ENCODE measurements at regions not wholly inside any gene's neighbourhood (a gene's known extent, or its start where the extent isn't known, plus 50 kb on each side); places are given as distances from the start of the nearest gene placed in this dataset.

DNA sequence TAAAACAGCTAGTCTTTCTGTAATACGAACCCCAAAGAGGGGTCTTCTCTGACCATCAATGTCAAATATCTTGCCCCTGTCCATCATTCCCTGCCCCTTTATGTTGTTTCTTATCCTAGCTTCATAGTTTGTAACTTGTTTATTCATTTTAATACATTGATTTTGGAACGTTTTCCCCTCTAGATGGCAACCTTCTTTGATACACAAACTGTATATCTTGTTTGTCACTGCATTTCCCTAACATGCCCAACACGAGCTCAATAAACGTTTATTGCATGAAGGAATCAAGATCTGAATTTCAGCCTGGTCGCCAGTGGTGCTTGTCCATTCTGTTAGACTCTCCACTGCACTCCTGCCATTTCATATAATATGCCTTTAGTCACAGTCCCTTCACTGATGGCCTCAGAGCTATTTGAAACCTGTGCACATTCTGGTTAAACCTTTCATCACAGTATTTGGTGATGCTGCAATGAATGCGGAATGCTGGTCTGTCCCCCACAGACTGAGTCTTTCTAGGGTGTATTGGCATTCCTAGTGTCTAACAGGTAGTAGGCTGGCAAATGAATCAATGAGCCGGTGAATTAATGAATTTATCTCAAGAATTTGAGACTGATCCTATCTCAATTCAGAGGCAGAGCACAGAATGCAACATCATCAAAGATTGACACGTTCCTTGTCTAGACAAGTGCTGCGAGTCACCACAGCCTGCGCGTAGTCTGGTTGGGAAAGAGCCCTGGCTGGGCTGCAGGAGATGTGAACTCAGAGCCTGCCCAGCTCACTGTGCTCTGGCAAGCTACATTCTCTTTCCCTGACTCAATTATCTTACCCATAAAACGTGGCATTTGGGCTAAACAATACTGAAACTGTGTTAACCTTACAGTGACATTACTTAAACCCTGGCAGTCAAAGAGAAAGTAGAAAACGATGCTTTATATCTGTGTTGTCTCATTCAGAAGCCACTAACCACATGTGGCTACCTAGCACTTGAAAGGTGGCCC is 55.2 kb upstream of the FRMD4A start:
- peak; percentile 80 for DNase-seq

DNA sequence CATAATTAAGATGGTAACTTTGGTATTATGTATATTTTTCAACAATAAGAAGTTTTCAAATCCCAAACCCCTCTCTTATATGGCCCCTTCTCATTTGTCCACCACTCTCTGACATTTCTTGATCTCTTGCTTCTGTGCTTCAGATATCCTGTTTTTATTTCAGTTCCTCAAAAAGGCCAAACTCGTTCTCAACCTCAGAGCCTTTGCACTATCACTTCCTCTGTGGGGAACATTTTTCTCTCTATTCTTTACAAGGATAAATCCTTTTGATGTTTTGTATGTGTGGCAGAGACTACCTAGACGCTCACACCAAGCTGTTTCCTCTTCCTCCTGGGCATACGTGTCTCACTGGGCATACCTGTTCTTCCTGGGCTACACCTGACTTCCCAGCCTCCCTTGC is 54.2 kb upstream of the FRMD4A start:
- no peak for DNase-seq

DNA sequence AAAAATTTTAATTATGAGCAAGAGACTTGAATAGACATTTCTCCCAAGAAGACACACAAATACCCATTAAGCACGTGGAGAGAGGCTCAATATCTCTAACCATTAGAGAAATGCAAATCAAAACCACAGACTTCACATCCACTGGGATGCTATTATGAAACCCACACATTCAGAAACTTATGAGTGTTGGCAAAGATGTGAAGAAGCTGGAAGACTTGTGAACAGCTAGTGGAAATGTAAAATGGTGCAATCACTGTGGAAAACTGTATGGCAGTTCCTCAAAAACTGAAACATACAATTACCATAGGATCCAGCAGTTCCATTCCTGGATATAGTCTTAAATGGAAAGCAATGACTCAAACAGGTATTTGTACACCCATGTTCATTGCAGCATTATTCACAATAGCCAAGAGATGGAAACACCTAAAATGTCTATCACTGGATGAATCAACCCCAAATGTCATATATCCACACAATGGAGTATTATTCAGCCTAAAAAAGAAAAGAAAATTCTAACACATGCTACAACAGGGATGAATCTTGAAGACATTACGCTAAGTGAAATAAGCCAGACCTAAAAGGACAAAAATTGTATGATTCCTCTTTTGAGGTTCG is 53.5 kb upstream of the FRMD4A start:
- DNase-seq = peak; percentile 34

DNA sequence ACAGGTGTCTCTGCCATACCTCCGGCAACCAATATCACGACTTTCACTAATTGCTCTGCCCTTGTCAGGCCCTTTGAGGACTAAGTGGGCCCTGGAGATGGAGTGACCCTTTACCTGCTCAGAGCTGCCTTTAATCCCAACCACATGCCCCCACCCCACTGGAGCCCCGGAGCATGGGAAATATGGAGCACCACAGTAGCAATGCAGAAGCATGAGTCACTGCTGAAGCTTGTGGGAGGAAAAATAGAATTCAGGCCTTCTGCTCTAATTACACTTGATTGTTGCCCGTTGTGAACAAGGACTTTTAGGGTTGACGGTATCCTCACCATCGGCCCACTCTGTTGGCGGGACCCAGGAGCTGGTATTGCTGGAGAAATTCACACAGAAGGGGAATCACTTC is 52.5 kb upstream of the FRMD4A start:
- DNase-seq = no peak

DNA sequence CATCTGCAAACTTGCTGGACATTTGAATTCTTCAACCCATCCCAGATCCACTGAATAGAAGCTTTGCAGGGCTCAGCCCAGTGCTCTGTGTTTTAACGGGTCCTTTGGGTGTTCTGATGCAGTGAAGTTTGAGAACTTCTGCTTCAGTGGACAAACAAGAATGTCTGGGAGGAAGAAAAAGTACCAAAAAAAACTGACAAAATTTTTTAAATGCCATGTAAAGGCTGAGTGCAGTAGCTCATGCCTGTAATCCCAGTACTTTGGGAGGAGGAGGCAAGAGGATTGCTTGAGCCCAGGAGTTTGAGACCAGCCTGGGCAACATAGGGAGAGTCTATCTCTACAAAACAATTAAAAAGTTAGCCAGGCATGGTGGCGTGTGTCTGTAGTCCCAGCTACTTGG is 51.8 kb upstream of the FRMD4A start:
- no peak for DNase-seq

GRCh38 chr10:14382022-14382421 is 51.3 kb upstream of the FRMD4A start:
- DNase-seq = no peak

DNA sequence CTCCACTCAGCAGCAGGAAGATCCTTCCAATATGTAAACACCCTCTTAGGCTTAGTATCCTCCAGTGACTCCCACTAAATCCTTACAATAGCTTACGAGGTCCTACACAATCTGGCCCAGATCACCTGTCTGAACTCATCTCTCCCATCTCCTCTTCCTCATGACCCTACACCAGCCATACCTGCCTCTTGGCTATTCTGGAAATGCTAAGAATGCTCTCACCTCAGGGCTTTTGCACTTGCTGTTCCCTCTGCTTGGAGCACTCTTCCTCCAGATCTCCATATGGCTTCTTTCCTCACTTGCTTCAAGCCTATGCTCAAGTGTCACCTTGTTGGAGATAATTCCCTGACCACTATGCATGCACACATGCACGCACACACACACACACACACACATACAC is 50.8 kb upstream of the FRMD4A start:
- no peak for DNase-seq

DNA sequence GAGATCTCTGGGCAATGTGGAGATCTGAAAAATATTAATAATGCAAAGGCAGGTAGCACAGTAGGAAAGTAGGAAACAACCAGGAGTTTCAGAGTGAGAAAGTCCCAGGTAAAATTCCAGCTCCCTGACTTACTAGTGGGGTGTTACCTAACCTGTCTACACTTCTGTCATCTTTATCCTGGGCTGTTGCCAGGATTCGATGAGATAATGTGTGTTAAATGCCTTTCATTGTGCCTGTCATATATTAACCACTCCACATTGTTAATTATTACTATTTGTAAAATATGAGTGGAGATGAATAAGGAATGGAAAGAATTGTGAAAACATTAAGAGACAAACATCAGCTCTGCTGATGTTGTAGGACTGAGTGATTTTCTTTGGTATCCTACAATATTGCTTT is 50.0 kb upstream of the FRMD4A start:
- no peak for DNase-seq
